ENCODE measurements at regions not wholly inside any gene's neighbourhood (a gene's known extent, or its start where the extent isn't known, plus 50 kb on each side); places are given as distances from the start of the nearest gene placed in this dataset.

- Histone ChIP-seq H3K27ac (ENCODE audit: low read length) (no peak overlapping the region), H2AFZ (ENCODE audit: low read depth, low read length) (no peak overlapping the region), H3K4me1 (ENCODE audit: low read length) (peaks cover 30% of the 10 kb centered on the region), H3K9me3 (ENCODE audit: insufficient read depth, low read length) (no peaks in the 10 kb centered on the region), H3K79me2 (ENCODE audit: low read length) (no peaks in the 10 kb centered on the region), H3K4me2 (ENCODE audit: low read length) (no peak overlapping the region), H3K9ac (ENCODE audit: low read length) (no peak overlapping the region), H3K27me3 (ENCODE audit: low read depth, low read length) (no peaks in the 10 kb centered on the region), H4K20me1 (ENCODE audit: insufficient read depth, low read length) (no peaks in the 10 kb centered on the region), H3K4me3 (ENCODE audit: low read length) (no peak overlapping the region), H3K36me3 (replicated peaks; ENCODE audit: low read depth, low read length) (no peaks in the 10 kb centered on the region)
- TF ChIP-seq CTCF (IDR thresholded peaks at IDR 0.05; ENCODE audit: low read depth, low read length): no peak
- TF ChIP-seq EZH2phosphoT487 (IDR thresholded peaks at IDR 0.05; ENCODE audit: low read depth): no peak
Measured at GRCh38 chr1:112263042-112263441, 133.0 kb upstream of the CTTNBP2NL start.

GRCh38 chr1:112263453-112263852 is 132.6 kb upstream of the CTTNBP2NL start:
- no peaks in the 10 kb centered on the region for H3K27me3 ChIP-seq (ENCODE audit: low read depth, low read length)
- no peak overlapping the region for H2AFZ ChIP-seq (ENCODE audit: low read depth, low read length)
- H3K79me2 ChIP-seq (ENCODE audit: low read length): no peaks in the 10 kb centered on the region
- no peak overlapping the region for H3K9ac ChIP-seq (ENCODE audit: low read length)
- H3K4me2 ChIP-seq (ENCODE audit: low read length): no peak overlapping the region
- peaks cover 34% of the 10 kb centered on the region for H3K4me1 ChIP-seq (ENCODE audit: low read length)
- no peak overlapping the region for H3K27ac ChIP-seq (ENCODE audit: low read length)
- H3K9me3 ChIP-seq (ENCODE audit: insufficient read depth, low read length): no peaks in the 10 kb centered on the region
- no peak overlapping the region for H3K4me3 ChIP-seq (ENCODE audit: low read length)
- TF ChIP-seq EZH2phosphoT487 (IDR thresholded peaks at IDR 0.05; ENCODE audit: low read depth): no peak
- TF ChIP-seq CTCF (IDR thresholded peaks at IDR 0.05; ENCODE audit: low read depth, low read length): no peak
- no peaks in the 10 kb centered on the region for H3K36me3 ChIP-seq (replicated peaks; ENCODE audit: low read depth, low read length)
- H4K20me1 ChIP-seq (ENCODE audit: insufficient read depth, low read length): no peaks in the 10 kb centered on the region

GRCh38 chr1:112264010-112264409 is 132.0 kb upstream of the CTTNBP2NL start:
- H3K36me3 ChIP-seq (replicated peaks; ENCODE audit: low read depth, low read length): no peaks in the 10 kb centered on the region
- TF ChIP-seq CTCF (IDR thresholded peaks at IDR 0.05; ENCODE audit: low read depth, low read length): no peak
- no peak for TF ChIP-seq EZH2phosphoT487 (IDR thresholded peaks at IDR 0.05; ENCODE audit: low read depth)
- no peak overlapping the region for H2AFZ ChIP-seq (ENCODE audit: low read depth, low read length)
- H3K9me3 ChIP-seq (ENCODE audit: insufficient read depth, low read length): no peaks in the 10 kb centered on the region
- H3K9ac ChIP-seq (ENCODE audit: low read length): no peak overlapping the region
- no peak overlapping the region for H3K4me2 ChIP-seq (ENCODE audit: low read length)
- H3K4me3 ChIP-seq (ENCODE audit: low read length): no peak overlapping the region
- no peaks in the 10 kb centered on the region for H4K20me1 ChIP-seq (ENCODE audit: insufficient read depth, low read length)
- H3K27ac ChIP-seq (ENCODE audit: low read length): no peak overlapping the region
- H3K27me3 ChIP-seq (ENCODE audit: low read depth, low read length): no peaks in the 10 kb centered on the region
- peaks cover 38% of the 10 kb centered on the region for H3K4me1 ChIP-seq (ENCODE audit: low read length)
- no peaks in the 10 kb centered on the region for H3K79me2 ChIP-seq (ENCODE audit: low read length)

GRCh38 chr1:112264553-112264952 is 131.5 kb upstream of the CTTNBP2NL start:
- TF ChIP-seq EZH2phosphoT487 (IDR thresholded peaks at IDR 0.05; ENCODE audit: low read depth): no peak
- TF ChIP-seq CTCF (IDR thresholded peaks at IDR 0.05; ENCODE audit: low read depth, low read length): no peak
- no peaks in the 10 kb centered on the region for H3K36me3 ChIP-seq (replicated peaks; ENCODE audit: low read depth, low read length)
- no peaks in the 10 kb centered on the region for H4K20me1 ChIP-seq (ENCODE audit: insufficient read depth, low read length)
- no peaks in the 10 kb centered on the region for H3K79me2 ChIP-seq (ENCODE audit: low read length)
- H3K9me3 ChIP-seq (ENCODE audit: insufficient read depth, low read length): no peaks in the 10 kb centered on the region
- no peak overlapping the region for H3K4me3 ChIP-seq (ENCODE audit: low read length)
- H3K27me3 ChIP-seq (ENCODE audit: low read depth, low read length): no peaks in the 10 kb centered on the region
- no peak overlapping the region for H3K27ac ChIP-seq (ENCODE audit: low read length)
- peak overlapping the region; percentile 16; the same call in 1 of the 2 replicates for H3K4me2 ChIP-seq (ENCODE audit: low read length)
- no peak overlapping the region for H2AFZ ChIP-seq (ENCODE audit: low read depth, low read length)
- H3K9ac ChIP-seq (ENCODE audit: low read length): no peak overlapping the region
- H3K4me1 ChIP-seq (ENCODE audit: low read length): peaks cover 38% of the 10 kb centered on the region

Data from OCI-LY3 (cell line).